ENCODE measurements at regions not wholly inside any gene's neighbourhood (a gene's known extent, or its start where the extent isn't known, plus 50 kb on each side); places are given as distances from the start of the nearest gene placed in this dataset.

- no peaks in the 10 kb centered on the region for H3K27me3 Mint-ChIP-seq
- ATAC-seq (replicated peaks; ENCODE audit: extremely low read depth, poor library complexity, severe bottlenecking) (peak; percentile 62), DNase-seq (ENCODE audit: low spot score in 2 of 2) (no peak)
- H3K27ac Mint-ChIP-seq (ENCODE audit: low read depth): no peak overlapping the region
- peaks cover 2% of the 10 kb centered on the region for H3K36me3 Mint-ChIP-seq (ENCODE audit: insufficient read depth)
- peaks cover 9% of the 10 kb centered on the region for H3K4me1 Mint-ChIP-seq
- no peak overlapping the region for H3K4me3 Mint-ChIP-seq
- no peaks in the 10 kb centered on the region for H3K9me3 Mint-ChIP-seq
These were observed 373.5 kb upstream of the OR4E1 start for GRCh38 chr14:22047115-22047514.

GRCh38 chr14:22046063-22046462 is 372.4 kb upstream of the OR4E1 start:
- H3K27me3 Mint-ChIP-seq: no peaks in the 10 kb centered on the region
- ATAC-seq (replicated peaks; ENCODE audit: extremely low read depth, poor library complexity, severe bottlenecking) (no peak), DNase-seq (ENCODE audit: low spot score in 2 of 2) (no peak)
- H3K36me3 Mint-ChIP-seq (ENCODE audit: insufficient read depth): no peaks in the 10 kb centered on the region
- H3K4me1 Mint-ChIP-seq: peaks cover 6% of the 10 kb centered on the region
- H3K27ac Mint-ChIP-seq (ENCODE audit: low read depth): peak overlapping the region; percentile 88
- H3K9me3 Mint-ChIP-seq: no peaks in the 10 kb centered on the region
- no peak overlapping the region for H3K4me3 Mint-ChIP-seq

GRCh38 chr14:22044193-22044592 is 370.6 kb upstream of the OR4E1 start:
- H3K4me3 Mint-ChIP-seq: no peak overlapping the region
- no peaks in the 10 kb centered on the region for H3K9me3 Mint-ChIP-seq
- DNase-seq (ENCODE audit: low spot score in 2 of 2) (no peak), ATAC-seq (replicated peaks; ENCODE audit: extremely low read depth, poor library complexity, severe bottlenecking) (no peak)
- H3K4me1 Mint-ChIP-seq: peaks cover 6% of the 10 kb centered on the region
- peaks cover 2% of the 10 kb centered on the region for H3K36me3 Mint-ChIP-seq (ENCODE audit: insufficient read depth)
- H3K27ac Mint-ChIP-seq (ENCODE audit: low read depth): no peak overlapping the region
- H3K27me3 Mint-ChIP-seq: no peaks in the 10 kb centered on the region

- ATAC-seq (replicated peaks; ENCODE audit: extremely low read depth, poor library complexity, severe bottlenecking): no peak
- H3K4me1 Mint-ChIP-seq: no peaks in the 10 kb centered on the region
- H3K4me3 Mint-ChIP-seq: peak overlapping the region; percentile 68
- no peak overlapping the region for H3K27ac Mint-ChIP-seq (ENCODE audit: low read depth)
- H3K9me3 Mint-ChIP-seq: no peaks in the 10 kb centered on the region
- DNase-seq (ENCODE audit: low spot score in 2 of 2): no peak
- no peaks in the 10 kb centered on the region for H3K27me3 Mint-ChIP-seq
- H3K36me3 Mint-ChIP-seq (ENCODE audit: insufficient read depth): peaks cover 2% of the 10 kb centered on the region
These were observed 367.1 kb upstream of the OR4E1 start for GRCh38 chr14:22040781-22041125.

GRCh38 chr14:22039938-22040780 is 366.5 kb upstream of the OR4E1 start:
- DNase-seq (ENCODE audit: low spot score in 2 of 2): peak in 1 of 2 donors; percentile 10
- no peaks in the 10 kb centered on the region for H3K4me1 Mint-ChIP-seq

GRCh38 chr14:22036541-22037239 is 363.1 kb upstream of the OR4E1 start:
- Mint-ChIP-seq H3K4me3 (no peak overlapping the region), H3K4me1 (no peaks in the 10 kb centered on the region), H3K27me3 (no peaks in the 10 kb centered on the region), H3K9me3 (no peaks in the 10 kb centered on the region), H3K36me3 (ENCODE audit: insufficient read depth) (peaks cover 2% of the 10 kb centered on the region), H3K27ac (ENCODE audit: low read depth) (no peak overlapping the region)
- ATAC-seq (replicated peaks; ENCODE audit: extremely low read depth, poor library complexity, severe bottlenecking) (no peak), DNase-seq (ENCODE audit: low spot score in 2 of 2) (no peak)

More at GRCh38 chr14:22039938-22040780, 366.5 kb upstream of the OR4E1 start:
- Mint-ChIP-seq H3K9me3 (no peaks in the 10 kb centered on the region), H3K36me3 (ENCODE audit: insufficient read depth) (peaks cover 2% of the 10 kb centered on the region), H3K27me3 (no peaks in the 10 kb centered on the region), H3K4me3 (peak overlapping the region; percentile 68), H3K27ac (ENCODE audit: low read depth) (no peak overlapping the region)
- peak; percentile 43 for ATAC-seq (replicated peaks; ENCODE audit: extremely low read depth, poor library complexity, severe bottlenecking)

GRCh38 chr14:22026527-22026926 is 352.9 kb upstream of the OR4E1 start:
- Mint-ChIP-seq H3K36me3 (ENCODE audit: insufficient read depth) (no peaks in the 10 kb centered on the region), H3K27me3 (peaks cover 9% of the 10 kb centered on the region), H3K27ac (ENCODE audit: low read depth) (no peak overlapping the region), H3K9me3 (no peaks in the 10 kb centered on the region), H3K4me1 (peaks cover 5% of the 10 kb centered on the region), H3K4me3 (peak overlapping the region; percentile 18)
- DNase-seq (ENCODE audit: low spot score in 2 of 2): no peak
- no peak for ATAC-seq (replicated peaks; ENCODE audit: extremely low read depth, poor library complexity, severe bottlenecking)

- peaks cover 5% of the 10 kb centered on the region for H3K4me1 Mint-ChIP-seq
- no peak for ATAC-seq (replicated peaks; ENCODE audit: extremely low read depth, poor library complexity, severe bottlenecking)
- H3K27me3 Mint-ChIP-seq: peaks cover 9% of the 10 kb centered on the region
These were observed 352.3 kb upstream of the OR4E1 start for GRCh38 chr14:22025879-22026278.

GRCh38 chr14:22024137-22024536 is 350.5 kb upstream of the OR4E1 start:
- no peak overlapping the region for H3K27ac Mint-ChIP-seq (ENCODE audit: low read depth)
- no peak overlapping the region for H3K4me3 Mint-ChIP-seq
- H3K9me3 Mint-ChIP-seq: no peaks in the 10 kb centered on the region
- H3K27me3 Mint-ChIP-seq: peaks cover 9% of the 10 kb centered on the region
- peaks cover 5% of the 10 kb centered on the region for H3K4me1 Mint-ChIP-seq
- DNase-seq (ENCODE audit: low spot score in 2 of 2) (no peak), ATAC-seq (replicated peaks; ENCODE audit: extremely low read depth, poor library complexity, severe bottlenecking) (no peak)
- no peaks in the 10 kb centered on the region for H3K36me3 Mint-ChIP-seq (ENCODE audit: insufficient read depth)

More at GRCh38 chr14:22025879-22026278, 352.3 kb upstream of the OR4E1 start:
- Mint-ChIP-seq H3K4me3 (no peak overlapping the region), H3K36me3 (ENCODE audit: insufficient read depth) (no peaks in the 10 kb centered on the region), H3K27ac (ENCODE audit: low read depth) (no peak overlapping the region), H3K9me3 (no peaks in the 10 kb centered on the region)
- no peak for DNase-seq (ENCODE audit: low spot score in 2 of 2)

GRCh38 chr14:22018890-22019289 is 345.3 kb upstream of the OR4E1 start:
- H3K4me1 Mint-ChIP-seq: no peaks in the 10 kb centered on the region
- DNase-seq (ENCODE audit: low spot score in 2 of 2) (no peak), ATAC-seq (replicated peaks; ENCODE audit: extremely low read depth, poor library complexity, severe bottlenecking) (no peak)
- no peak overlapping the region for H3K27ac Mint-ChIP-seq (ENCODE audit: low read depth)
- no peak overlapping the region for H3K4me3 Mint-ChIP-seq
- peaks cover 2% of the 10 kb centered on the region for H3K27me3 Mint-ChIP-seq
- H3K36me3 Mint-ChIP-seq (ENCODE audit: insufficient read depth): no peaks in the 10 kb centered on the region
- no peaks in the 10 kb centered on the region for H3K9me3 Mint-ChIP-seq

GRCh38 chr14:22012452-22012851 is 338.8 kb upstream of the OR4E1 start:
- Mint-ChIP-seq H3K4me1 (peaks cover 1% of the 10 kb centered on the region), H3K9me3 (no peaks in the 10 kb centered on the region), H3K36me3 (ENCODE audit: insufficient read depth) (peaks cover under 1% of the 10 kb centered on the region), H3K27me3 (no peaks in the 10 kb centered on the region), H3K27ac (ENCODE audit: low read depth) (no peak overlapping the region), H3K4me3 (no peak overlapping the region)
- no peak for ATAC-seq (replicated peaks; ENCODE audit: extremely low read depth, poor library complexity, severe bottlenecking)
- DNase-seq (ENCODE audit: low spot score in 2 of 2): no peak

- Mint-ChIP-seq H3K9me3 (no peaks in the 10 kb centered on the region), H3K4me1 (peaks cover 9% of the 10 kb centered on the region), H3K27me3 (no peaks in the 10 kb centered on the region), H3K27ac (ENCODE audit: low read depth) (no peak overlapping the region), H3K36me3 (ENCODE audit: insufficient read depth) (peaks cover 6% of the 10 kb centered on the region), H3K4me3 (no peak overlapping the region)
- DNase-seq (ENCODE audit: low spot score in 2 of 2) (no peak), ATAC-seq (replicated peaks; ENCODE audit: extremely low read depth, poor library complexity, severe bottlenecking) (no peak)
These were observed 337.6 kb upstream of the OR4E1 start for GRCh38 chr14:22011253-22011642.

All from central memory CD8-positive, alpha-beta T cell (primary cell).